ENCODE measurements at regions not wholly inside any gene's neighbourhood (a gene's known extent, or its start where the extent isn't known, plus 50 kb on each side); places are given as distances from the start of the nearest gene placed in this dataset.

DNA sequence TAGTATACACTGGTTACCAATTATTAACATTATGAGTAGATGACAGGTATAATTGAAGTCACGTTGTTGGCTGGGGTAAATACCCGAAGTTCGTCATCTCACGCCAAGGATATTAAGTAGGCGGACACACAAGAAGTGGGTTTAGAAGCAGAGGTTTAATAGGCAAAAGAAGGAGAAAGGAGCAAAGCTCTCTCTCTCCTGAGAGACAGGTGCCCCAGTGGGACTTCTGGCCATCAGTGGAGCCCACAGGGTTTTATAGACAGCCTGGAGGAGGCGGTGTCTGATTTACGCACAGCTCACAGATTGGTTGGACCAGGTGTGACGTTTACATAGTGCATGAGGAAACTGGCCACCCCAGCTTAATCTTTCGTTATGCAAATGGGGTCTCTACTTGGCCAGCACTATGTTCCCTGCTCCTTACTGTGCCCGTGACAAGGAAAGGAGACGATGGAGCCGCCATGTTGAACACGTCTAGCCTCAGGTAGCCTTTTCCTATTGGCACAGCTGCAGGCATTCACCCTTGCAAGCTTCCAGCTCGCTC, 128.8 kb upstream of the KYNU start:
- no peak for TF ChIP-seq MYC (IDR thresholded peaks at IDR 0.05; ENCODE audit: low read depth, low read length)
- no peak for TF ChIP-seq GATA2 (IDR thresholded peaks at IDR 0.05; ENCODE audit: insufficient read depth, insufficient read length, low read depth, low read length)
- TF ChIP-seq, protein P1, sequence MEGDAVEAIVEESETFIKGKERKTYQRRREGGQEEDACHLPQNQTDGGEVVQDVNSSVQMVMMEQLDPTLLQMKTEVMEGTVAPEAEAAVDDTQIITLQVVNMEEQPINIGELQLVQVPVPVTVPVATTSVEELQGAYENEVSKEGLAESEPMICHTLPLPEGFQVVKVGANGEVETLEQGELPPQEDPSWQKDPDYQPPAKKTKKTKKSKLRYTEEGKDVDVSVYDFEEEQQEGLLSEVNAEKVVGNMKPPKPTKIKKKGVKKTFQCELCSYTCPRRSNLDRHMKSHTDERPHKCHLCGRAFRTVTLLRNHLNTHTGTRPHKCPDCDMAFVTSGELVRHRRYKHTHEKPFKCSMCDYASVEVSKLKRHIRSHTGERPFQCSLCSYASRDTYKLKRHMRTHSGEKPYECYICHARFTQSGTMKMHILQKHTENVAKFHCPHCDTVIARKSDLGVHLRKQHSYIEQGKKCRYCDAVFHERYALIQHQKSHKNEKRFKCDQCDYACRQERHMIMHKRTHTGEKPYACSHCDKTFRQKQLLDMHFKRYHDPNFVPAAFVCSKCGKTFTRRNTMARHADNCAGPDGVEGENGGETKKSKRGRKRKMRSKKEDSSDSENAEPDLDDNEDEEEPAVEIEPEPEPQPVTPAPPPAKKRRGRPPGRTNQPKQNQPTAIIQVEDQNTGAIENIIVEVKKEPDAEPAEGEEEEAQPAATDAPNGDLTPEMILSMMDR (IDR thresholded peaks at IDR 0.05; ENCODE audit: extremely low read depth in 1 of 2, insufficient read depth in 1 of 2, low read depth in 1 of 2, low read length in 2 of 2), result no peak
- TF ChIP-seq, protein P2, sequence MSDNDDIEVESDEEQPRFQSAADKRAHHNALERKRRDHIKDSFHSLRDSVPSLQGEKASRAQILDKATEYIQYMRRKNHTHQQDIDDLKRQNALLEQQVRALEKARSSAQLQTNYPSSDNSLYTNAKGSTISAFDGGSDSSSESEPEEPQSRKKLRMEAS (IDR thresholded peaks at IDR 0.05; ENCODE audit: insufficient read depth, insufficient read length), result no peak
- no peak for TF ChIP-seq JUN (IDR thresholded peaks at IDR 0.05; ENCODE audit: borderline replicate concordance, insufficient read depth, insufficient read length, low read depth)
- no peak for TF ChIP-seq EZH2 (IDR thresholded peaks at IDR 0.05; ENCODE audit: borderline replicate concordance, low read depth, low read length, severe bottlenecking)
- no peak for TF ChIP-seq POLR2AphosphoS5 (IDR thresholded peaks at IDR 0.05; ENCODE audit: insufficient read depth, low read depth, low read length)
- TF ChIP-seq POLR2A (IDR thresholded peaks at IDR 0.05; ENCODE audit: low read depth, low read length), result no peak
- no peak overlapping the region for H3K9ac ChIP-seq (replicated peaks; ENCODE audit: extremely low read depth, insufficient read depth, low read length)
- no peak overlapping the region for H2AFZ ChIP-seq (ENCODE audit: low read depth, low read length)
- no peak overlapping the region for H3K27ac ChIP-seq (ENCODE audit: insufficient read depth, low read depth, low read length)
- H3K79me2 ChIP-seq (ENCODE audit: control insufficient read depth, insufficient read depth, low read length), result no peaks in the 10 kb centered on the region
- no peaks in the 10 kb centered on the region for H3K9me1 ChIP-seq (replicated peaks; ENCODE audit: control insufficient read depth, extremely low read depth, insufficient read depth, low read length)
- no peaks in the 10 kb centered on the region for H3K36me3 ChIP-seq (ENCODE audit: control insufficient read depth in 2 of 2, extremely low read depth in 1 of 2, insufficient read depth in 2 of 2, low read length in 2 of 2)
- FAIRE-seq, result no peak
- H3K4me2 ChIP-seq (ENCODE audit: insufficient read depth, low read length), result no peak overlapping the region
- dilution Hi-C loops (cut with MboI; ENCODE audit: extremely low pct_ligation_motif_present, low sequenced_read_pairs), result no loop called here
- intact Hi-C loops (cut with micrococcal nuclease), result no loop called here
- no peaks in the 10 kb centered on the region for H3K27me3 ChIP-seq (ENCODE audit: control insufficient read depth in 2 of 2, insufficient read depth in 2 of 2, low read length in 2 of 2)
- H3K4me3 ChIP-seq (replicated peaks in 1 of 3; ENCODE audit: insufficient read depth in 1 of 3, low read depth in 1 of 3, low read length in 3 of 3), result no peak overlapping the region
- no peaks in the 10 kb centered on the region for H3K9me3 ChIP-seq (replicated peaks; ENCODE audit: control insufficient read depth, insufficient read depth, low read length)
- ChIA-PET POLR2A (no interaction called here), CTCF (interaction anchor here (1.5 kb wide), 1 partner anchor 10 kb away, joined by 9 read pairs; no protein-coding TSS in a partner anchor)
- H3K4me1 ChIP-seq (ENCODE audit: control insufficient read depth, extremely low read depth, insufficient read depth, low read length), result no peaks in the 10 kb centered on the region
- DNase-seq (ENCODE audit: low read depth, low spot score), result no peak
- no TSS peak for BruUV-seq (replicated peaks)
- H4K20me1 ChIP-seq (replicated peaks; ENCODE audit: control insufficient read depth, extremely low read depth, insufficient read depth, low read length), result no peaks in the 10 kb centered on the region

Measured in endothelial cell of umbilical vein (primary cell).